ENCODE measurements at regions not wholly inside any gene's neighbourhood (a gene's known extent, or its start where the extent isn't known, plus 50 kb on each side); places are given as distances from the start of the nearest gene placed in this dataset.
"Not testable (repeated sequence)": the region's sequence is repeated elsewhere in the genome, so short reads cannot be mapped to it uniquely, and the experiment has no call there.

DNA sequence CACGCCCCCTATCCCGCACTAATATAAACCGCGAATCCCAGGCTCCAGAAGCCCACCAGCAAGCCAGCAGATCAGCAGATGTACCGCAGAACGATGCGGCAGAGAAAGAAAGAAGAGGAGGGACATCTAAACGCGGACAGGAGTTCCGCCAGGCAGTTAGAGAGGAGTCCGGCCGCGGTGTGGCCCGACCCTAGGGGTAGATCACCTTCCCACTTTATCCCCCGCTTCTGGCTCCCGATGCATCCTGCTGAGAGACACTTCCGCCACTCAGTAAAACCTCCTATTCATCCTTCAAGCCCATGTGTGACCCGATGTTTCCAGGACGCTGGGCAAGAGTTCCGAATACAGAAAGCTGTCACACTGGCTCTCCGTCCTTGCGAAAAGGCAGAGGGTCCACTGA, 1046.8 kb downstream of the SLITRK5 start:
- H3K27ac ChIP-seq (replicated peaks), result no peak overlapping the region
- H3K27me3 ChIP-seq (ENCODE audit: insufficient read depth, poor library complexity, severe bottlenecking), result no peaks in the 10 kb centered on the region
- H3K4me3 ChIP-seq (replicated peaks; ENCODE audit: insufficient read depth, low read length), result no peak overlapping the region
- DNase-seq (ENCODE audit: low read depth in 1 of 2, low spot score in 1 of 2), result no peak
- TF ChIP-seq, protein P1, sequence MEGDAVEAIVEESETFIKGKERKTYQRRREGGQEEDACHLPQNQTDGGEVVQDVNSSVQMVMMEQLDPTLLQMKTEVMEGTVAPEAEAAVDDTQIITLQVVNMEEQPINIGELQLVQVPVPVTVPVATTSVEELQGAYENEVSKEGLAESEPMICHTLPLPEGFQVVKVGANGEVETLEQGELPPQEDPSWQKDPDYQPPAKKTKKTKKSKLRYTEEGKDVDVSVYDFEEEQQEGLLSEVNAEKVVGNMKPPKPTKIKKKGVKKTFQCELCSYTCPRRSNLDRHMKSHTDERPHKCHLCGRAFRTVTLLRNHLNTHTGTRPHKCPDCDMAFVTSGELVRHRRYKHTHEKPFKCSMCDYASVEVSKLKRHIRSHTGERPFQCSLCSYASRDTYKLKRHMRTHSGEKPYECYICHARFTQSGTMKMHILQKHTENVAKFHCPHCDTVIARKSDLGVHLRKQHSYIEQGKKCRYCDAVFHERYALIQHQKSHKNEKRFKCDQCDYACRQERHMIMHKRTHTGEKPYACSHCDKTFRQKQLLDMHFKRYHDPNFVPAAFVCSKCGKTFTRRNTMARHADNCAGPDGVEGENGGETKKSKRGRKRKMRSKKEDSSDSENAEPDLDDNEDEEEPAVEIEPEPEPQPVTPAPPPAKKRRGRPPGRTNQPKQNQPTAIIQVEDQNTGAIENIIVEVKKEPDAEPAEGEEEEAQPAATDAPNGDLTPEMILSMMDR (IDR thresholded peaks at IDR 0.05; ENCODE audit: insufficient read depth, low read length), result no peak
- TF ChIP-seq SPI1 (IDR thresholded peaks at IDR 0.05; ENCODE audit: borderline replicate concordance, low read depth) (no peak), POLR2AphosphoS5 (IDR thresholded peaks at IDR 0.05; ENCODE audit: low read depth) (no peak), GABPA (IDR thresholded peaks at IDR 0.05; ENCODE audit: low read depth) (no peak)
- TF ChIP-seq, protein P2, sequence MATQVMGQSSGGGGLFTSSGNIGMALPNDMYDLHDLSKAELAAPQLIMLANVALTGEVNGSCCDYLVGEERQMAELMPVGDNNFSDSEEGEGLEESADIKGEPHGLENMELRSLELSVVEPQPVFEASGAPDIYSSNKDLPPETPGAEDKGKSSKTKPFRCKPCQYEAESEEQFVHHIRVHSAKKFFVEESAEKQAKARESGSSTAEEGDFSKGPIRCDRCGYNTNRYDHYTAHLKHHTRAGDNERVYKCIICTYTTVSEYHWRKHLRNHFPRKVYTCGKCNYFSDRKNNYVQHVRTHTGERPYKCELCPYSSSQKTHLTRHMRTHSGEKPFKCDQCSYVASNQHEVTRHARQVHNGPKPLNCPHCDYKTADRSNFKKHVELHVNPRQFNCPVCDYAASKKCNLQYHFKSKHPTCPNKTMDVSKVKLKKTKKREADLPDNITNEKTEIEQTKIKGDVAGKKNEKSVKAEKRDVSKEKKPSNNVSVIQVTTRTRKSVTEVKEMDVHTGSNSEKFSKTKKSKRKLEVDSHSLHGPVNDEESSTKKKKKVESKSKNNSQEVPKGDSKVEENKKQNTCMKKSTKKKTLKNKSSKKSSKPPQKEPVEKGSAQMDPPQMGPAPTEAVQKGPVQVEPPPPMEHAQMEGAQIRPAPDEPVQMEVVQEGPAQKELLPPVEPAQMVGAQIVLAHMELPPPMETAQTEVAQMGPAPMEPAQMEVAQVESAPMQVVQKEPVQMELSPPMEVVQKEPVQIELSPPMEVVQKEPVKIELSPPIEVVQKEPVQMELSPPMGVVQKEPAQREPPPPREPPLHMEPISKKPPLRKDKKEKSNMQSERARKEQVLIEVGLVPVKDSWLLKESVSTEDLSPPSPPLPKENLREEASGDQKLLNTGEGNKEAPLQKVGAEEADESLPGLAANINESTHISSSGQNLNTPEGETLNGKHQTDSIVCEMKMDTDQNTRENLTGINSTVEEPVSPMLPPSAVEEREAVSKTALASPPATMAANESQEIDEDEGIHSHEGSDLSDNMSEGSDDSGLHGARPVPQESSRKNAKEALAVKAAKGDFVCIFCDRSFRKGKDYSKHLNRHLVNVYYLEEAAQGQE (IDR thresholded peaks at IDR 0.05; ENCODE audit: insufficient replicate concordance, low read depth), result no peak

DNA sequence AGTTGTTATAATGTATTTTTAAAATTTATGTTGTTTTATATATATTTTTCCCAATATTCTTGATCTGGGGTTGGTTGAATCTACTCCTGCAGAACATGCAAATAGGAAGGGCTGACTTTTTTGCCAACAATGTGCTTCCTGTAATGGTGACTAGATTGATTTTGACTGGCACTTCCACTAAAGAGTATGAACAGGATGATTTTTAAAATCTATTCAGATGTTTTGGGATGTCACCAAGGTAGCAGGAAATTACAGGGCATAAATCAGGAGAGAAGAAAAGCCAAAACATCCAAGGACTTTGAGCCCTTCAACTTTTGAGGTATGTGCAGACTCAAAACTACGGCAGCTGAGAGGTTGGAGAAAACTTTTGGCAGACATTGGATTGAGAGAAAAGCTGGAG, 1047.6 kb downstream of the SLITRK5 start:
- H3K4me3 ChIP-seq (replicated peaks; ENCODE audit: insufficient read depth, low read length), result no peak overlapping the region
- no peak for DNase-seq (ENCODE audit: low read depth in 1 of 2, low spot score in 1 of 2)
- no peak for TF ChIP-seq GABPA (IDR thresholded peaks at IDR 0.05; ENCODE audit: low read depth)
- TF ChIP-seq, protein P1 (IDR thresholded peaks at IDR 0.05; ENCODE audit: insufficient read depth, low read length), result no peak
- no peak for TF ChIP-seq POLR2AphosphoS5 (IDR thresholded peaks at IDR 0.05; ENCODE audit: low read depth)
- no peak for TF ChIP-seq SPI1 (IDR thresholded peaks at IDR 0.05; ENCODE audit: borderline replicate concordance, low read depth)
- TF ChIP-seq, protein P2 (IDR thresholded peaks at IDR 0.05; ENCODE audit: insufficient replicate concordance, low read depth), result no peak
- H3K27ac ChIP-seq (replicated peaks), result no peak overlapping the region
- H3K27me3 ChIP-seq (ENCODE audit: insufficient read depth, poor library complexity, severe bottlenecking), result no peaks in the 10 kb centered on the region

DNA sequence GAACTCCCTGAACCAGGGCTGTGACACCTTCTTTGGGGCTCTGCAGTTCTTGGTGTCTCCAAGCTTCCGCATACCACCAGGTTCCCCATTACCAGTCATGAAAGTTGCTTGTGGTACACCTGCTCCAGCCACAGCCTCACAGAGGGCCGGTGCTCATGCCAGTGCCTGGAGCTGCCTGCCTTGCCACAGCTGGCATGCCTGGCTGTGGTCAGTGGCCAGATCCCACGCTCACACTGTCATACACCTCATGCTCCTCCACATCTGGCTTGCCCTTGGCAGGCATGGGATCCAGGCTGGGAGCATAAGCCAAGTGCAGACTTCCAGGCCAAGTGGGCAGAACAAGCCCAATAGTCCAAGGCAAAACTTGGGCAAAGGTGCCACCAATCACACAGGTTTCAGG, 1054.9 kb downstream of the SLITRK5 start:
- Histone ChIP-seq H3K27me3 (ENCODE audit: insufficient read depth, poor library complexity, severe bottlenecking) (no peaks in the 10 kb centered on the region), H3K27ac (replicated peaks) (no peak overlapping the region), H3K4me3 (replicated peaks; ENCODE audit: insufficient read depth, low read length) (no peak overlapping the region)
- no peak for DNase-seq (ENCODE audit: low read depth in 1 of 2, low spot score in 1 of 2)
- TF ChIP-seq GABPA (IDR thresholded peaks at IDR 0.05; ENCODE audit: low read depth) (no peak), SPI1 (IDR thresholded peaks at IDR 0.05; ENCODE audit: borderline replicate concordance, low read depth) (no peak), POLR2AphosphoS5 (IDR thresholded peaks at IDR 0.05; ENCODE audit: low read depth) (no peak)
- TF ChIP-seq, protein P2 (IDR thresholded peaks at IDR 0.05; ENCODE audit: insufficient replicate concordance, low read depth), result no peak
- TF ChIP-seq, protein P1 (IDR thresholded peaks at IDR 0.05; ENCODE audit: insufficient read depth, low read length), result no peak

DNA sequence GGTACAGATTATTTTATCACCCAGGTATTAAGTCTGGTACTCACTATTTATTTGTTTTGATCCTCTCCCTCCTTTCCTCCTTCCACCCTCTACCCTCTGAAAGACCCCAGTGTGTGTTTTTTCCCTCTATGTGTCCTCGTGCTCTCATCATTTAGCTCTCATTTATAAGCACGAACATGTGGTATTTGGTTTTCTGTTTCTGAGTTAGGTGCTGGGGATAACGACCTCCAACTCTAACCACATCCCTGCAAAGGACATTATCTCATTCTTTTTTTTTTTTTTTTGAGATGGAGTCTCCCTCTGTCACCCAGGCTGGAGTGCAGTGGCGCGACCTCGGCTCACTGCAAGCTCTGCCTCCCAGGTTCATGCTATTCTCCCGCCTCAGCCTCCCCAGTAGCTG, 1056.1 kb downstream of the SLITRK5 start:
- not testable (repeated sequence) for H3K27ac ChIP-seq (replicated peaks); DNase-seq (ENCODE audit: low read depth in 1 of 2, low spot score in 1 of 2)

More for the DNA sequence above, 1056.1 kb downstream of the SLITRK5 start:
- not testable (repeated sequence) for H3K4me3 ChIP-seq (replicated peaks; ENCODE audit: insufficient read depth, low read length); H3K27me3 ChIP-seq (ENCODE audit: insufficient read depth, poor library complexity, severe bottlenecking)
